ENCODE measurements at regions not wholly inside any gene's neighbourhood (a gene's known extent, or its start where the extent isn't known, plus 50 kb on each side); places are given as distances from the start of the nearest gene placed in this dataset.
"Not testable (repeated sequence)": the region's sequence is repeated elsewhere in the genome, so short reads cannot be mapped to it uniquely, and the experiment has no call there.

- no peak for DNase-seq (ENCODE audit: low spot score)
Measured at GRCh38 chr22:48494968-48495750, 1332.5 kb downstream of the BRD1 start.

- no peak for DNase-seq (ENCODE audit: low spot score)
Measured at GRCh38 chr22:48494256-48494967, 1333.3 kb downstream of the BRD1 start.

GRCh38 chr22:48493733-48494132 is 1333.9 kb downstream of the BRD1 start:
- no peak for DNase-seq (ENCODE audit: low spot score)

- DNase-seq (ENCODE audit: low spot score) = peak; percentile 70
Measured at GRCh38 chr22:48492366-48493320, 1335.0 kb downstream of the BRD1 start.

GRCh38 chr22:48491451-48491941 is 1336.2 kb downstream of the BRD1 start:
- DNase-seq (ENCODE audit: low spot score) = no peak

GRCh38 chr22:48490500-48491411 is 1336.9 kb downstream of the BRD1 start:
- no peak for DNase-seq (ENCODE audit: low spot score)

GRCh38 chr22:48489551-48490499 is 1337.8 kb downstream of the BRD1 start:
- no peak for DNase-seq (ENCODE audit: low spot score)

GRCh38 chr22:48488611-48489511 is 1338.8 kb downstream of the BRD1 start:
- no peak for DNase-seq (ENCODE audit: low spot score)

- DNase-seq (ENCODE audit: low spot score) = no peak
Measured at GRCh38 chr22:48488149-48488551, 1339.5 kb downstream of the BRD1 start.

GRCh38 chr22:48486558-48486957 is 1341.1 kb downstream of the BRD1 start:
- no peak for DNase-seq (ENCODE audit: low spot score)

- DNase-seq (ENCODE audit: low spot score) = no peak
Measured at GRCh38 chr22:48486134-48486532, 1341.5 kb downstream of the BRD1 start.

- no peak for DNase-seq (ENCODE audit: low spot score)
Measured at GRCh38 chr22:48485149-48486133, 1342.2 kb downstream of the BRD1 start.

- DNase-seq (ENCODE audit: low spot score) = no peak
Measured at GRCh38 chr22:48483764-48484528, 1343.7 kb downstream of the BRD1 start.

GRCh38 chr22:48482771-48483170 is 1344.9 kb downstream of the BRD1 start:
- DNase-seq (ENCODE audit: low spot score) = no peak

GRCh38 chr22:48482198-48482597 is 1345.5 kb downstream of the BRD1 start:
- DNase-seq (ENCODE audit: low spot score) = not testable (repeated sequence)

GRCh38 chr22:48481748-48482147 is 1345.9 kb downstream of the BRD1 start:
- DNase-seq (ENCODE audit: low spot score) = no peak
